CD4-positive, CD25-positive, alpha-beta regulatory T cell (primary cell): ENCODE measurements at regions not wholly inside any gene's neighbourhood (a gene's known extent, or its start where the extent isn't known, plus 50 kb on each side); places are given as distances from the start of the nearest gene placed in this dataset.

Experiments
- ATAC-seq, 2 donors: fragments of 150-1000 bp; cut with Tn5 transposase; one replicate each; pipeline ENCODE4 v1.10.0; 2021; ENCODE audit warnings: low read depth in 2 of 2, moderate number of reproducible peaks in 2 of 2, moderate library complexity in 1 of 2
- DNase-seq, 3 donors: peaks; one replicate each; pipeline versions ENCODE4 v3.0.0 to v3.0.0-alpha.2; 2012 to 2022; ENCODE audit warnings: mixed read lengths in 1 of 3
- H3K27ac ChIP-seq: one replicate; pipeline ENCODE4 v1.7.0; 2013; ENCODE audit warnings: mild to moderate bottlenecking, low read length; ENCODE audit not compliant: insufficient read depth, poor library complexity, severe bottlenecking
- H3K27me3 ChIP-seq: one replicate; pipeline ENCODE4 v1.7.0; 2013; ENCODE audit warnings: low read length; ENCODE audit not compliant: control insufficient read depth, insufficient read depth
- H3K36me3 ChIP-seq: one replicate; pipeline ENCODE4 v1.7.0; 2013; ENCODE audit warnings: mild to moderate bottlenecking, low read length, moderate library complexity; ENCODE audit not compliant: control insufficient read depth, insufficient read depth
- H3K4me1 ChIP-seq: 2 replicates; pipeline ENCODE4 v1.7.0; 2013; ENCODE audit warnings: mild to moderate bottlenecking, low read length; ENCODE audit not compliant: insufficient read depth, control insufficient read depth, poor library complexity, severe bottlenecking
- H3K4me3 ChIP-seq: one replicate; pipeline ENCODE4 v1.7.0; 2013; ENCODE audit warnings: low read depth, mild to moderate bottlenecking, low read length, moderate library complexity
- H3K9me3 ChIP-seq, 2 experiments: 1 replicate in 1 of 2; 2 replicates in 1 of 2; pipeline ENCODE4 v1.7.0; 2013; ENCODE audit warnings: low read length in 2 of 2, mild to moderate bottlenecking in 1 of 2, moderate library complexity in 1 of 2; ENCODE audit not compliant: control insufficient read depth in 2 of 2
- H3K27ac Mint-ChIP-seq, 3 donors: one replicate each; pipeline ENCODE4 v1.8.0; 2020 to 2022; ENCODE audit warnings: mild to moderate bottlenecking in 3 of 3, mixed read lengths in 3 of 3, moderate library complexity in 2 of 3
- H3K27me3 Mint-ChIP-seq: one replicate; pipeline ENCODE4 v1.8.0; 2022; ENCODE audit warnings: mild to moderate bottlenecking, mixed read lengths
- H3K36me3 Mint-ChIP-seq: one replicate; pipeline ENCODE4 v1.8.0; 2020; ENCODE audit warnings: mixed read lengths
- H3K4me1 Mint-ChIP-seq, 4 donors: one replicate each; pipeline ENCODE4 v1.8.0; 2020 to 2022; ENCODE audit warnings: mixed read lengths in 4 of 4, mild to moderate bottlenecking in 1 of 4
- H3K4me3 Mint-ChIP-seq, 4 donors: one replicate each; pipeline ENCODE4 v1.8.0; 2020 to 2022; ENCODE audit warnings: mild to moderate bottlenecking in 4 of 4, mixed read lengths in 4 of 4, moderate library complexity in 3 of 4
- H3K9me3 Mint-ChIP-seq, 7 donors: one replicate each; pipeline ENCODE4 v1.8.0; 2020 to 2022; ENCODE audit warnings: mixed read lengths in 7 of 7, mild to moderate bottlenecking in 3 of 7, moderate library complexity in 2 of 7

DNA sequence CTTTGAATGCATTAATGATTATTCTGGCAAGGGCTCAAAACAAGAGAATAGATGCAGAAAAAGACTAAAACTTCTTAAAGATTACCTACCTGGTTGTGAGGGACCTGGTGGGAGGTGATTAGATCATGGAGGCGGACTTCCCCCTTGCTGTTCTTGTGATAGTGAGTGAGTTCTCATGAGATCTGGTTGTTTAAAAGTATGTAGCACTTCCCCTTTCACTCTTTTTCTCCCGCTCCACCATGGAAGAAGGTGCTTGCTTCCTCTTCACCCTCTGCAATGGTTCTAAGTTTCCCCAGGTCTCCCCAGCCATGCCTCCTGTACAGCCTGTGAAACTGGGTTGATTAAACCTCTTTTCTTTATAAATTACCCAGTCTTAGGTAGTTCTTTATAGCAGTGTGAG, 226.6 kb downstream of the ARHGAP12 start:
- DNase-seq (no peak), ATAC-seq (no peak)
- no peak overlapping the region for H3K27ac Mint-ChIP-seq
- Histone ChIP-seq H3K4me1 (no peaks in the 10 kb centered on the region), H3K4me3 (no peak overlapping the region), H3K27ac (no peak overlapping the region), H3K36me3 (no peaks in the 10 kb centered on the region), H3K9me3 (no peaks in the 10 kb centered on the region), H3K27me3 (no peaks in the 10 kb centered on the region)
- no peaks in the 10 kb centered on the region for H3K36me3 Mint-ChIP-seq
- no peaks in the 10 kb centered on the region for H3K27me3 Mint-ChIP-seq
- H3K4me1 Mint-ChIP-seq = peaks cover 0 to 3% (median under 1%) of the 10 kb centered on the region in 4 donors
- peaks cover 0 to 2% (median 0%) of the 10 kb centered on the region in 7 donors for H3K9me3 Mint-ChIP-seq
- no peak overlapping the region for H3K4me3 Mint-ChIP-seq

DNA sequence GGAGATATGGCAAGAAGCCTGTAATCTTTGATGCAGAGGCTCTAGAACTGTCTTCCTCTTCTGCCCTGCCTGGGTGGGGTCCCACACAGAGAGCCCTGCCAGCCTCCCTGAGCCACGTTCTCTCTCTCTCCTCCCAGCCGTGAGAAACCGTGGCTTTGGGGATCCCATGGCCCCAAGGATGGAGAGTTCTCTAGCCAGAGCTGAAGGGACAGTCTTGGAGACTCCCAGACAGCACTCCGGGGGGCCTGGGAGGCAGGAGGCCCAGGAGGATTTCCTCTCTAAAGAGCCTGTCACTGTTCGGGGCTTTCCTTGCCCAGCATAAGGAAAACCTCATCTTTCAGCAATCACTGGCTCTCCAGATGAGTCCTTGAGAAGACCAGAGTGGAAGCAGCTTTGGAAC, 227.1 kb downstream of the ARHGAP12 start:
- ATAC-seq = no peak

DNA sequence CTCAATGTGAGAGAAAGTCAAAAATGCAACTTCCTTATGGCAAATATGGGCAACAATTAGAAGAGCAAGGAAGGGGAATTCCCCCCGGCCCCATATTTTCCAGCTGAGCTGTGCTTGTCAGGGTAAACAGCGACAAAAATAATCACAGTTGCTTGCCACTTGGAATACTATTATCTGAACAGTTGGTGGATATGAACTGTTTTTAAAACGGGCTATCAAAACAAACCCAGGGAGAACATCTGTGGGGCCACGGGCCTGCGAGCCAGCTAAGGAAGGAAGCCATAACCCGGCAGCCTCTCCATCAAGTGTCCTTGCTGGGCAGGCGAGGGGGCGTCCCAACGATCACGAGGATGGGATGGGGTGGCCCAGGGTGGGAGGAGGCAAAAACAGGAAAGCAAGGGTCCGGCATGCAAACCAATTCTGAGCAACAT, 228.4 kb downstream of the ARHGAP12 start:
- ATAC-seq (no peak), DNase-seq (no peak)

More for the DNA sequence above, 227.1 kb downstream of the ARHGAP12 start:
- H3K4me1 ChIP-seq = no peaks in the 10 kb centered on the region
- Mint-ChIP-seq H3K36me3 (no peaks in the 10 kb centered on the region), H3K27me3 (no peaks in the 10 kb centered on the region), H3K4me1 (no peaks in the 10 kb centered on the region), H3K4me3 (no peak overlapping the region), H3K9me3 (peaks cover 0 to 2% (median 0%) of the 10 kb centered on the region in 7 donors), H3K27ac (no peak overlapping the region)
- no peaks in the 10 kb centered on the region for H3K9me3 ChIP-seq
- no peaks in the 10 kb centered on the region for H3K27me3 ChIP-seq
- no peak overlapping the region for H3K4me3 ChIP-seq
- no peak for DNase-seq
- no peak overlapping the region for H3K27ac ChIP-seq
- H3K36me3 ChIP-seq = no peaks in the 10 kb centered on the region

DNA sequence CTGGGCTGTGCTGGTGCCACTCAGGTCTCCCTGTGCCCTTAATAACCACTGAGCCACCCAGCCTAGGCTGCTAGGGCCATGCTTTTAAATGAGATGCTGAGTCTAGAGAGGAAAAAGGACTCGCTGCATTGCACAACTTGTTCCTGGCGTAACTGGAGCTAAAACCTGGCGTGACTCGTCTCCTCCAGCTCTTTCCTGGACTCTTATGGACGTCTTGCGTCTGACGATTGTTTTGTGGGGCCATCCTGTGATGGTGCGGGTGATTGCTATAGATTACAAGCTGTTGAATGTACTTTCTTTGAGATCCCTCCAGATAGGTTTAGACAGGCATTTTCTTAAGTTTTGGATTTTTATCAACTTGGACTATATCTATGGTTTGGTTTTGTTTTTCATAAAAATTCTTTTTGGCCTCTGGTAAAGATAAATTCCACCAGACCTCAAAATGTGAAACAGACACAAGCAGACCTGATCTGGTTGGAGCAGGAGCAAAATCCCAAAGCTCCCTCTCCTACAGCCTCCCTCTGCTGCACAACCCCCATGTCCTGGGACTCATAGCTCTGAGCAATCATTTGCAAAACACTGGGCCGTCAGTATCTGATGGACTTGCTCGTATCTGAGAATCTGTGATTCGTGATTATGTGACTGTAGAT, 230.3 kb downstream of the ARHGAP12 start:
- no peaks in the 10 kb centered on the region for H3K36me3 ChIP-seq
- H3K9me3 Mint-ChIP-seq = no peaks in the 10 kb centered on the region
- H3K27me3 Mint-ChIP-seq = no peaks in the 10 kb centered on the region
- DNase-seq (no peak), ATAC-seq (no peak)
- no peaks in the 10 kb centered on the region for H3K4me1 Mint-ChIP-seq
- H3K27ac Mint-ChIP-seq = no peak overlapping the region
- no peaks in the 10 kb centered on the region for H3K9me3 ChIP-seq
- no peaks in the 10 kb centered on the region for H3K4me1 ChIP-seq
- H3K27me3 ChIP-seq = no peaks in the 10 kb centered on the region
- H3K27ac ChIP-seq = no peak overlapping the region
- H3K4me3 ChIP-seq = no peak overlapping the region
- H3K36me3 Mint-ChIP-seq = no peaks in the 10 kb centered on the region
- H3K4me3 Mint-ChIP-seq = no peak overlapping the region

More for the DNA sequence above, 228.4 kb downstream of the ARHGAP12 start:
- Histone ChIP-seq H3K27ac (no peak overlapping the region), H3K4me1 (no peaks in the 10 kb centered on the region), H3K9me3 (no peaks in the 10 kb centered on the region), H3K36me3 (no peaks in the 10 kb centered on the region), H3K4me3 (no peak overlapping the region), H3K27me3 (no peaks in the 10 kb centered on the region)
- H3K27ac Mint-ChIP-seq = no peak overlapping the region
- no peaks in the 10 kb centered on the region for H3K36me3 Mint-ChIP-seq
- H3K9me3 Mint-ChIP-seq = peaks cover 0 to 2% (median 0%) of the 10 kb centered on the region in 7 donors
- no peaks in the 10 kb centered on the region for H3K27me3 Mint-ChIP-seq
- no peak overlapping the region for H3K4me3 Mint-ChIP-seq
- H3K4me1 Mint-ChIP-seq = no peaks in the 10 kb centered on the region

DNA sequence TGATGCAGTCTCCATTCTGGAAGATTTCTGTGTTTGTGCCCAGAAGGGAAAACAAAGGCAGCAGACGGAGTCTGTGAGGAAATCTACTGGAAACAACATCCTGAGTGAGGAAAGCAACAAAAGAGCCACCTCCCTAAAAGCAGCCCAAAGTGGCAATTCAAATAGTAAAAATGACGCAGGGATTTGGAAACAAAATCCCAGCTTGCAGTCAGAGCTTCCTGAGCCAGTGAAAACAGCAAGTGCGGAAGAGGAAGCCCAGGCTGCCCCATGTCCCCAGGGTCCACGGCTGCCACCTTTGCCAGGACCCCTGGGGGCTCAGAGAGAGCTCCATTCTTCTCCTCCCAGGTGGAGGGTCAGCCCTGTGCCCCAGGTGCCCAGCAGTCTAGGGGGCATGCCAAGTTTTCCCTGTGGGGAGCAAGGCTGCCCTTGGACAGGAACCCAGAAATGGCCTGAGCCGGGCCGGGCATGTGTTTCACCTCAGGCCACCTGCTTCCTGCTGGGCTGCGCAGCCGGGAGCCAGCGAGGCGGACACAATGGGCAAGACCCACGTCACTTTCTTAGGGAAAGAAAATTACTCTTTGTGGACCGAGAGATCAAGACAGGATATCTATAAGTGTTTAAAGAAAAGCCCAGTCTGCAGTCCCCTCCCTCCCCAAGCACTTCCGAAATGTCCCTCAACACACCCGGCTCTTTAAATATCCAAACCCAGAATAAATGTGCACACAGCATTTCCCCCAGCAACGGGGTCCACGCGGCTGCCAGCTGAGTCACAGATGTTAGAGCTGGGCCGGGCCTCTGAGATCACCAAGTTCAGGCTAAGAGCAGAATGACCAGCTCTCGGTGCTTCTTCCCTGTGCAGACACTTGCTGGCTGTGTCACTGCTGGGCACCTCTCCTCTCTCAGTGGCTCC, 231.1 kb downstream of the ARHGAP12 start:
- H3K9me3 Mint-ChIP-seq = no peaks in the 10 kb centered on the region
- H3K27me3 ChIP-seq = no peaks in the 10 kb centered on the region
- no peak overlapping the region for H3K27ac ChIP-seq
- H3K4me1 ChIP-seq = no peaks in the 10 kb centered on the region
- no peaks in the 10 kb centered on the region for H3K4me1 Mint-ChIP-seq
- H3K36me3 Mint-ChIP-seq = no peaks in the 10 kb centered on the region
- ATAC-seq = no peak
- H3K4me3 ChIP-seq = no peak overlapping the region
- peaks cover 3% of the 10 kb centered on the region for H3K27me3 Mint-ChIP-seq
- no peak overlapping the region for H3K27ac Mint-ChIP-seq
- no peak overlapping the region for H3K4me3 Mint-ChIP-seq
- no peaks in the 10 kb centered on the region for H3K36me3 ChIP-seq
- H3K9me3 ChIP-seq = no peaks in the 10 kb centered on the region
- DNase-seq = no peak

DNA sequence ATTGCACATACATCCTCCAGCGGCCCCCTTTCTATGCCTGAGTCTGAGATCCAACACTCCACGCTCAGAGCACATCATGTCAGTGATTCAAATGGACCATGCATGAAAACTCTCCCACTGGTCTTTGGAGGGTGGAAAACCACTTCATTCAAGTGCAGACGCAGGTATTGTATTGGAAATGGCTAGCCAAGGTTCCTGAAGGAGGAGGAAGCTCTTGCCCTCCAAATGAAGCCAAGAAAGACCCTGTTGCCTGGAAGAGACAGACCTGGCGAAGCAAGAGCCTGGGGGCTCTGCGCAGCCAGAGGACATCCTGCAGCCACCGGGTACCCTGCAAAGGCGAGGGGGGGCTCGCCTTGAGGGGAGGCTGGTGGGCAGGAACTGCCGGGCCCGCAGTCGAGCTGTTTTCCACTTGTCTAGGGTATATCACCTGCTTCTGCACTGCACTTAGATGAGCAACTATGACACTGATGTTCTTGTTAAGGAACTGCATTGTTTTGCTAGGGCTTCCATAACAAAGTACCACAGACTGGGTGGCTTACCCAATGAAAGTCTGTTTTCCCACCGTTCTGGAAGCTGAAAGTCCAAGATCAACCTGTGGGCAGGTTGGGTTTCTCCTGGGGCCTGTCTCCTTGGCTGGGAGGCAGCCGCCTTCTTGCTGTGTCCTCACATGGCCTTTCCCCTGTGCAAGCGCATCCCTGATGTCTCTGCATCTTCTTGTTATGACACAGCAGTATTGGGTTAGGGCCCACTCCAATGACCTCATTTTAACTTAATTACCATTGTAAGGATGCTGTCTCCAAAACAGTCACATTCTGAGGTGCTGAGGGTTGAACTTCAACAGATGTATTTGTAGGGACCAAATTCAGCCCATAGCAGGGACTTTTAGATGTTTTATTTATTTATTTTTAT, 233.4 kb downstream of the ARHGAP12 start:
- Mint-ChIP-seq H3K4me1 (no peaks in the 10 kb centered on the region), H3K27me3 (peaks cover 8% of the 10 kb centered on the region), H3K9me3 (no peaks in the 10 kb centered on the region), H3K27ac (no peak overlapping the region), H3K4me3 (no peak overlapping the region), H3K36me3 (no peaks in the 10 kb centered on the region)
- Histone ChIP-seq H3K4me1 (no peaks in the 10 kb centered on the region), H3K4me3 (no peak overlapping the region), H3K27ac (no peak overlapping the region), H3K27me3 (no peaks in the 10 kb centered on the region), H3K36me3 (no peaks in the 10 kb centered on the region), H3K9me3 (no peaks in the 10 kb centered on the region)
- ATAC-seq (no peak), DNase-seq (no peak)

DNA sequence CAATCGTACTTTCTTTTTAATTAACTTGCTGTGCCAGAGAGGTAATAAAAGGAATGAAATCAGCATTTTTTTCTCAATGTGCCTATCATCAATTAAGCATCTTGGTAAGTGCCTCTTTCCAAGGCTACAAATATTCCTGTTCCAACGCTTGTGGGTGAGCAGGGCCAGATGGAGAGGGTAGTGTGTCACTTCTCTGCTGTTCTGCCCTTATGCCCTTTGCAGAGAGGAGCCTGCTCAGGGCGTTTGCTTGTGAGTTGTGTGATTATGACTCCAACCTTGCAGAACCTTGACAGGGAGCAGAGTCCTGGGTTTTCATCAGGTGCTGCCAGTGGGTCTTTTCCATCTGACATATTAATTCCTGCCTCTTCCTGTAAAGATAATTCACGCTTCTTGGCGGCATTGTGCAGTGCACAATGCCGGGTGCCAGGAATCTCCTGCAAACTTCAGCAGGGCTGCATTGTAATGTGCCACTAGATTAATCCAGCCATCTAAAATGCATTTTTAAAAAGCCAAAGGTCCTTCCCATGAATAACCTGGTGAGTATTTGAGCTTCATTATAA, 234.4 kb downstream of the ARHGAP12 start:
- Mint-ChIP-seq H3K4me1 (no peaks in the 10 kb centered on the region), H3K27ac (no peak overlapping the region), H3K4me3 (no peak overlapping the region), H3K27me3 (peaks cover 8% of the 10 kb centered on the region), H3K36me3 (no peaks in the 10 kb centered on the region), H3K9me3 (peaks cover 0 to 5% (median under 1%) of the 10 kb centered on the region in 7 donors)
- no peak for ATAC-seq
- Histone ChIP-seq H3K27ac (no peak overlapping the region), H3K9me3 (no peaks in the 10 kb centered on the region), H3K27me3 (no peaks in the 10 kb centered on the region), H3K4me3 (no peak overlapping the region), H3K4me1 (no peaks in the 10 kb centered on the region), H3K36me3 (no peaks in the 10 kb centered on the region)
- no peak for DNase-seq
